ENCODE measurements at regions not wholly inside any gene's neighbourhood (a gene's known extent, or its start where the extent isn't known, plus 50 kb on each side); places are given as distances from the start of the nearest gene placed in this dataset.
"Not testable (repeated sequence)": the region's sequence is repeated elsewhere in the genome, so short reads cannot be mapped to it uniquely, and the experiment has no call there.

DNA sequence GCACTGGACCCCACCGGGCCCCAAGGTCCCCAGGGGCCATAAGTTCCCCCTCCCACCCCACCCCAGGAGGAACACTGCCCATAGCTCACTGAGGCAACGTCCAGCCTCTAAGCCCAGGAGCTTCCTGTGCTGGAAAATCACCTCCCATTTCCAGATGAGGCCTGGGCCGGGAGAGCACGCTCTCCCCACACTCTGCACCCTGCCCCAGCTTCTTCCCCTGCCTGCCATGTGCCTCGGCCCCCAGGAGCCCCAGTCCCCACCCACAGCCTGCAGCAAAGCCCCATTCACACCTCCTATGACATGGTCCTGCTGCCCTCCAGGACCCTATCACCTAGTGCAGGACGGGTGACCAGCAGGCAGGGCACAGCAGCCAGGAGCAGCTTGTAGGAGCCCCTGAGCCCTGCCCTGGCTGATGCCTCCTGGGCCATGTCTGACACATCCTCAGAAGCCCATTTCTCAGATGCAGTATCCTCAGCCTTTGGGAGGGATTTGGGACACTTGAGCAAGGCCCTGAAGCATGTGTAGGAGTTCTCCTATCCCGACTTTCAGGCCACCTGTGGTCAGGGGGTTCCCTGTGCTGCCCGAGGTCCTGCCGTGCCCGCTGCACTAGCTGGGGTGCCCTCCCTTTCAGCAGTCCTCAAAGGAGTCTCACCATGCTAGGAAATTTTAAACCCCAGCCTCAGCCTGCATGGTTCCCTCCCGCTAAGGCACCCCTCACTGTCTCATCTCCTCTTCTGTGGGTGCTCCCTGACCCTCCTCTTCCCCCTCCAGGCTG is 119.4 kb upstream of the FOXD4L5 start (continued):
- no peak for TF ChIP-seq CEBPB (IDR thresholded peaks at IDR 0.05; ENCODE audit: borderline replicate concordance in 1 of 2, low read depth in 2 of 2, low read length in 2 of 2)

DNA sequence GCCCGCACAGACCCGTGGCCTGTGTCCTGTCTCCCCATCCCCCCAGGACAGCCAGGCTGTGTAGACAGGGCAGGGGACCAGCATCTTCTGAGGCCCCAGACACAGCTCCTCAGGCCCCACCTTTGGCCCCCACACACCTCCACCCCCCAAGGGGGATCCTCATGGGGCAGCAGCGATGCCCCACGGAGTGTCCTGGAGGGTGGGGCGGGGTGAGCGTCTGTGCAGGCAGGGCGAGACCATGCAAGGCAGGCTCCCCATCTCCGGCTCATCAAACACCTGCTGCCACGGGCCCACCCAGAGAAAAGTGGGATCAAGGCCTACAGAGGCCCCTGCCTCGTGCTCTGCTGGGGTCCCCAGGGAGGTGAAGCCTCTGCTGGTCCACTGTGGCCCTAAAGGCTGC is 118.7 kb upstream of the FOXD4L5 start:
- POLR2A ChIA-PET: no interaction called here
- no peaks in the 10 kb centered on the region for H3K27me3 ChIP-seq (replicated peaks in 1 of 2; ENCODE audit: control insufficient read depth in 2 of 2, insufficient read depth in 2 of 2, low read length in 1 of 2)
- 40% methylated on average over 10 of the region's 10 CpGs for WGBS (ENCODE audit: insufficient coverage, insufficient replicate concordance, low lambda C conversion rate, missing lambda C conversion rate)

DNA sequence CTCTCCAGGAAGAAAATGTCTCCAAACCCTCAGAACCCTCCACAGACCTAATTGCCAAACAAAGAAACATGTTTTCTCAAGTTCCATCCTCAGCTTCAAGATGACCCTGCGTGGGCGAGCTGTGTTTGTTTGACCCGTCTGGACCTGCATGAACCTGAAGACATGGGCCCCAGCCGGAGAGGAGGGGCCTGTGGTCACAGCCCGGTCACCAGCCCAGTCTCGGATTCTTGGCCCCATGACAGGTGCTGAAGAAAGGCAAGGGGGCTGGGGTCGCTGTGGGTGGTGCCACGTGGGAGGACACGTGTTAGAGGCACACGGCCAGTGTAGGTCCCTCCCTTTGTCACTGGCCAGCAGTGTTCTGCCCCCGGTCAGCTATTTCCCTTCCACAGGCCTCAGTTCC is 118.1 kb upstream of the FOXD4L5 start:
- CTCF ChIA-PET; H3K27me3 ChIP-seq (replicated peaks in 1 of 2; ENCODE audit: control insufficient read depth in 2 of 2, insufficient read depth in 2 of 2, low read length in 1 of 2); ATAC-seq; H2AFZ ChIP-seq (ENCODE audit: control insufficient read depth, low read depth, low read length); SMC1A ChIA-PET (ENCODE audit: uncharacterized antibody, unreplicated experiment); H3K4me2 ChIP-seq (ENCODE audit: control insufficient read depth, insufficient read depth); H4K20me1 ChIP-seq (ENCODE audit: control insufficient read depth, insufficient read depth); H3K27ac ChIP-seq (ENCODE audit: control insufficient read depth, insufficient read depth); H3K79me2 ChIP-seq (ENCODE audit: control insufficient read depth, insufficient read depth, low read length); DNase-seq (ENCODE audit: low read depth, low spot score); H3K4me3 ChIP-seq; FAIRE-seq; H3K36me3 ChIP-seq (ENCODE audit: control insufficient read depth in 2 of 2, insufficient read depth in 2 of 2, low read length in 1 of 2); H3K9ac ChIP-seq (ENCODE audit: control insufficient read depth, insufficient read depth, low read length); RAD21 ChIA-PET (ENCODE audit: unreplicated experiment); in situ Hi-C loops (cut with MboI); H3K4me1 ChIP-seq (ENCODE audit: control insufficient read depth, insufficient read depth, low read length); POLR2A ChIA-PET; BruUV-seq (replicated peaks); intact Hi-C loops (cut with micrococcal nuclease; ENCODE audit: unreplicated experiment); H3K9me3 ChIP-seq (replicated peaks; ENCODE audit: control insufficient read depth, insufficient read depth, low read length): not testable (repeated sequence)
- WGBS (ENCODE audit: insufficient coverage, insufficient replicate concordance, low lambda C conversion rate, missing lambda C conversion rate): 7% methylated on average over 7 of the region's 11 CpGs

More for the DNA sequence above, 118.7 kb upstream of the FOXD4L5 start:
- Histone ChIP-seq H3K36me3 (ENCODE audit: control insufficient read depth in 2 of 2, insufficient read depth in 2 of 2, low read length in 1 of 2) (no peaks in the 10 kb centered on the region), H3K9me3 (replicated peaks; ENCODE audit: control insufficient read depth, insufficient read depth, low read length) (no peaks in the 10 kb centered on the region; the same call in 2 of the 3 replicates), H3K27ac (ENCODE audit: control insufficient read depth, insufficient read depth) (no peak overlapping the region), H2AFZ (ENCODE audit: control insufficient read depth, low read depth, low read length) (no peak overlapping the region), H3K4me2 (ENCODE audit: control insufficient read depth, insufficient read depth) (no peak overlapping the region), H4K20me1 (ENCODE audit: control insufficient read depth, insufficient read depth) (no peaks in the 10 kb centered on the region), H3K4me1 (ENCODE audit: control insufficient read depth, insufficient read depth, low read length) (no peaks in the 10 kb centered on the region), H3K9ac (ENCODE audit: control insufficient read depth, insufficient read depth, low read length) (no peak overlapping the region), H3K4me3 (no peak overlapping the region), H3K79me2 (ENCODE audit: control insufficient read depth, insufficient read depth, low read length) (no peaks in the 10 kb centered on the region)
- BruUV-seq (replicated peaks): no TSS peak
- in situ Hi-C loops (cut with MboI): no loop called here
- intact Hi-C loops (cut with micrococcal nuclease; ENCODE audit: unreplicated experiment): no loop called here
- ATAC-seq (no peak), FAIRE-seq (no peak), DNase-seq (ENCODE audit: low read depth, low spot score) (no peak)
- ChIA-PET SMC1A (ENCODE audit: uncharacterized antibody, unreplicated experiment) (no interaction called here), CTCF (no interaction called here), RAD21 (ENCODE audit: unreplicated experiment) (no interaction called here)
- TF ChIP-seq YY1 (IDR thresholded peaks at IDR 0.05; ENCODE audit: low read depth, low read length): no peak

DNA sequence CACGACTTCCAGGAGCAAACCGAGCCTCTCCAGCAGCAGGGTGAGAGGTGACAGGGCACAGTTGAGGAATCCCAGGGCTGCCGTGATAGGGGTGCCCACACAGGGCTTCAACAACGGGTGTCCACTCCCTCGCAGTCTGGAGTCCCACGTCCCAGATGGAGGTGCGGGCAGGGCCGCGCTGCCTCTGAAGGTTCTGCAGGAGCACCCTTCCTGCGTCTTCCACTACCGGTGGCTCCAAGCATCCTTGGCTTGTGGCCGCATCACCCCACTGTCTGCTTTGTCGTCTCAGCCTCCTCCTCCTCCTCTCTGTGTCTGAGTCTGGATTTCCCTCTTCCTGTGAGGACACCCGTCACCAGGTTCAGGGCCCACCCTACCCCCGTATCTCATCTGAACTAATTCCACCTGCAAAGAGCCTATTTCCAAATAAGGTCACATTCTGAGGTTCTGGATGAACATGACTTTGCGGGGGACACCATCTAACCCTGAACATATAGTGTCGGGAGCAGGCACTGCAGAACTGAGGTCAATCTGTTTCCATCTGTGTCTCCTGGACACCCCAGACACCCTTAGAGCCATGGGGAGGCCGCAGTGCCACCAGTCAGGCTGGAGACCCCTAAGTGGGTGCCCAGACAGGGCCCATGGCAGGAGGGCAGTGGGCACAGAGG is 117.3 kb upstream of the FOXD4L5 start:
- H4K20me1 ChIP-seq (ENCODE audit: control insufficient read depth, insufficient read depth); DNase-seq (ENCODE audit: low read depth, low spot score); H3K4me1 ChIP-seq (ENCODE audit: control insufficient read depth, insufficient read depth, low read length); BruUV-seq (replicated peaks); H3K4me2 ChIP-seq (ENCODE audit: control insufficient read depth, insufficient read depth); intact Hi-C loops (cut with micrococcal nuclease; ENCODE audit: unreplicated experiment); H3K9me3 ChIP-seq (replicated peaks; ENCODE audit: control insufficient read depth, insufficient read depth, low read length); H3K4me3 ChIP-seq; H3K9ac ChIP-seq (ENCODE audit: control insufficient read depth, insufficient read depth, low read length); CTCF ChIA-PET; SMC1A ChIA-PET (ENCODE audit: uncharacterized antibody, unreplicated experiment); ATAC-seq; H3K27ac ChIP-seq (ENCODE audit: control insufficient read depth, insufficient read depth); H3K36me3 ChIP-seq (ENCODE audit: control insufficient read depth in 2 of 2, insufficient read depth in 2 of 2, low read length in 1 of 2); POLR2A ChIA-PET; in situ Hi-C loops (cut with MboI); H3K27me3 ChIP-seq (replicated peaks in 1 of 2; ENCODE audit: control insufficient read depth in 2 of 2, insufficient read depth in 2 of 2, low read length in 1 of 2); FAIRE-seq; RAD21 ChIA-PET (ENCODE audit: unreplicated experiment); H3K79me2 ChIP-seq (ENCODE audit: control insufficient read depth, insufficient read depth, low read length); H2AFZ ChIP-seq (ENCODE audit: control insufficient read depth, low read depth, low read length): not testable (repeated sequence)
- WGBS (ENCODE audit: insufficient coverage, insufficient replicate concordance, low lambda C conversion rate, missing lambda C conversion rate): 51% methylated on average over 18 of the region's 18 CpGs

All from GM12878 (cell line).